ENCODE measurements at regions not wholly inside any gene's neighbourhood (a gene's known extent, or its start where the extent isn't known, plus 50 kb on each side); places are given as distances from the start of the nearest gene placed in this dataset.
A peak's percentile ranks its signal among the peaks of the same experiment; 100 is the strongest.

DNA sequence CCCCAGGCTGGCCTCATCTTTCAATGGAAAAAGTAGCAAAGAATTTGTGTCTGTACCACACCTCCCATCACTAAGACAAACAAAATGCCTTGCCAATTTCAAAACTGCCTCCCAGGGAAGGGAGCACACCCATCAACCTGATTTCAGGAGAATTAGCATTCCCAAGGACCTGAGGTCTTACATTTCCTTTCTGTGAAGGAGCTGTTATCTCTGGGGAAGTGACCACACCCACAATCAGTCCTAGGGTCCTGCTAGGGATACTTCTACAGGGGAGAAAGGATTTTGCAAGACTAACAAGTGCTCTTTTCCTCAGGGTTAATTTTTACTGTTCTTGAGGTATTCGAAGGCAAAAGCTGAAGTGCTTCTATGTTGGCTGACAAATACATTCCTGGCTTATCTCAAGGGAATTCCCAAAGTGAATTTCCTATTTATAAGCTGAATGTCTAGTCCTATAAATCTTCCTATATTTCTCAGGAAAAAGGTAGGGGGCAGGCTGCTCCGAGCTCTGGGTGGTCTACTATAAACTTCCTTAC lies 97.4 kb upstream of the ITGA1 start:
- no peak for DNase-seq

DNA sequence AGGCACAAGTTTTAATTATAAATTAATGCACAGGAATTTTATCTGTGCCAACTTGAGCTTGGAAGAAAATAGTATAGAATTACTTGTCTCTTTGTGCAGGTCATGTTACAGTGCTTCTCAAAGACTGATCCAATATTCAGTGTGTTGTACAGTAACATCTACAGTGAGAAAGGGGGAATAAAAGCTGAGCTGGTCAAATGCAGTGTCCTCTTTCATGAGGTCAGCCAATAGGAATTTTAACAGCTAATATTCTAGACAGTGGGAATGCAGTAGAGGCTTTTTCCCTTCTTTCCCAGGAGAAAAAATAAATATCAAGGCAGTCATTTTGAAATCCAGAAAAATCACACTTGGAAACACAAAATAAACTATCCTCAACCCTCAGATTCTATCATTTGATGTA lies 95.7 kb upstream of the ITGA1 start:
- DNase-seq, result no peak

DNA sequence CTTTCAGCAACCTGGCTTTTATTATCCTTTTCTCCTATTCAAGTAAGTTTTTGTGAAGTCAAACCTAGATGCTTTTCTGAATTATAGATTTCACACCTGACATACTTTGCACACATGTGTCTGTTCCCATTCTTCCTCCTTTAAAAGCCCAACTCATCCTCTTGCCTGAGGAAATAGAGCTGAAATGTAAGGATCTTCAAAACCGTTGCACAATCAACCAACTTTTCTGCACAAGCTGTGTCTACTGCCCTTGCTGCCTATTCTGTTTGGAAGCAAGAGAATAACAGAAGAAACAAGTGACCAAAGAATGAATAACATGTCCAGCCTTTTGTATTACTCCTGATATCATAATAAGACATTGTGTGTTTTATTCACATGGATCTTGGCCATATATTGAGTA lies 95.1 kb upstream of the ITGA1 start:
- DNase-seq, result no peak

DNA sequence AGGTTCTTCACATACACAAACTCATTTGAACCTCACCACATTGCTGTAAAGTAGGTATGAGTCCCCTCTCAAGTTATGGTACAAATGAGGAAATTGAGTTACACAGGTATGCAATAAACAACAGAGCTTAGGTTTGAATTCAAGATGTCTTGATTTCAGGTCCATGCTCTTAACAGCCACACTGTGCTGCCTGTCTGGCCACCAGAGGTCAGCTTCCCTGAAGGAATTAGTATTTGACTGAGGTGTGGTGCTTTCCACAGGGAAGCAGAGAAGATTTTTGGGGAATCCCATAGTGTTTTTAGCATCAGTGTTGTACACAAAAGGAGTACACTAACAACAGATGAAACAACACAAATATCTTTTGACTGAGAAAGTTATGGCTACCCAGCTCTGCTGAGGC lies 94.4 kb upstream of the ITGA1 start:
- DNase-seq, result peak; percentile 7

DNA sequence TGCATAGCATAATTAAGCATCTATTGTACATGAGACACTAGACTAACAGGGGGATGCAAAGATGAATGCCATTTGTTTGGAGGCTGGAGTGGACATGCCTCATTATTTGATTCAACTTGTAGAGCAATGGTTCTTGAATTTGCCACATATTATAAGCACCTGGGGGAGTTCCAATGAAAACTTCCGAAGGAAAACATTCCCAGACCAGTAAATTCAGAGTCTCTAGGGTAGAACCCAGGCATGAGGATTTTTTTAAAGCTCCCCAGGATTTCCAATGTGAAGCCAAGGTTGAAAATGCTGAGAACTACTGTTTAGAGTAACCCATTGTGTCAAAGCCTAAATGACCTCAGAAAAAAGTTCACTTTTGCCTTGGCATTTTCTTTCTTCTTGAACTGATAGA lies 93.9 kb upstream of the ITGA1 start:
- no peak for DNase-seq

DNA sequence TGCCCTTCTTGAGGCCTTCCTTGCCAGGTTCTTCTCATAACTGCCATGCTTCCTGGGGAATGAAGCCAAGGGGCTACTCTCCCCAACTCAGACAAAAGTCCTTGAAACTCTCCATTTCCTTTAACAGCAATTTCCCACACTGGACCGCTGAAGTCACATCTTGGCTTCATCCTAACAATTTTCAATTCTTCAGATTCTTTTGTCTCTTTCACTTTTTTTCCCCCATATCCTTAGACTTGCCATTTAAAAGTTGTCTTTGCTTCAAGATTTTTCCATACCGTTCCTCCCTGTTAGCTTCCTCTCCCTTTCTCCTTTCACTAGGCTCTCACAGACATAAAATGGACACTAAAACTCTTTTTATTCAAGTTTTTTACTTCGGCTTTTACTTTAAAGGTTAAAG lies 93.1 kb upstream of the ITGA1 start:
- no peak for DNase-seq

DNA sequence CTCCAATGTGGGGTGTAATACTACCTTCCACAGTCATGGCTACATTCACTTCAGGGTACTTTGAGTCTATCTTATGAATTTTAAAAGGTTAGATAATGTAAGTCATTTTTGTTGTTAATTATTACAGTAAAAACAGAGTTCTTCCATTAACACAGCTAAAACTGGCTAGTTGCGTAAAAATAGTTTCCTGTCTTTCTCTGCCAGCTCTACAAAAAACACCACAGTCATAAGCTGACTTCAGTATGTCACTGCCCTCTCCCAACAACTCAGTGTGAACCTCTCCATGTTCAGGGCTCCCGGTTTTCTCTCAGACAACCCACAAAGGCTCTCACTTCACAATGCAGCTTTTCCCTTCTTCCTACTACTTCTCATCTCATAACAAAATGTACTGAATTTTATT lies 84.8 kb upstream of the ITGA1 start:
- no peak for DNase-seq

DNA sequence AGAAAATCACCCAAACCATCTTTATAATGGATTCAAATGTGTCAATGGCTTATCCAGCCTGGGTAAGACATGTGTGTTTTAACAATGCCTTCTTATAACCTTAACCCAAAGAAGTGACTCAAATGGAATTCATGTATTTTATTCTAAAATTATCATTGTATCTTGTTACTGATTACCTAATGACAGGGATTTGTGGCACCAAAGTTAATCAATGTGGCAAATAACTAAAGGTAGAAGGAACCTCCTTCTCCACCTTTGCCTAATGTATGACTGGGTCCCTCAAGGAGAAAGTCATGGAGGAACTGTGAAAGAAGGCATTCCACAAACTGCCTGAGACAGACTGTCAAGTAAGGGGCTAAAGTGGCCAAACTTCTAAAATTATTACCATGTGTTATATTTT lies 84.4 kb upstream of the ITGA1 start:
- no peak for DNase-seq

DNA sequence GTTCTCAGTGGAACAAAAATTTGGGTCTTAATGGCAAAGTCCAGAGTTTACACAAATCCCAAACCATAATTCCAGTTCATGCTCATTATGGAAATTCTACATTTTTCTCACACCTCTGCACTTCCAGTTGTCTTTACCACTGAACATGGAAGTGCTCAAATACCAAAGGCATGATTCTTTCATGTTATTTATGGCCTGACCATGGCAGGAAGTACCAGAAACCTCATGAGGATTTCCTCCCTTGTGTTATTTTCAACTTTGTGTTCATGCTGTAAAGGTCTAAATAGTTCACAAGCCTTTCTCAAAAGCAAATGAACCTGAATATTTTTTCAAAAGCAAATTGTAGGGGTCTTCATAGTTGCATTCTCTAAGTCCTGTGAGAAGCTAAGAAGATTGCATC lies 82.0 kb upstream of the ITGA1 start:
- no peak for DNase-seq

DNA sequence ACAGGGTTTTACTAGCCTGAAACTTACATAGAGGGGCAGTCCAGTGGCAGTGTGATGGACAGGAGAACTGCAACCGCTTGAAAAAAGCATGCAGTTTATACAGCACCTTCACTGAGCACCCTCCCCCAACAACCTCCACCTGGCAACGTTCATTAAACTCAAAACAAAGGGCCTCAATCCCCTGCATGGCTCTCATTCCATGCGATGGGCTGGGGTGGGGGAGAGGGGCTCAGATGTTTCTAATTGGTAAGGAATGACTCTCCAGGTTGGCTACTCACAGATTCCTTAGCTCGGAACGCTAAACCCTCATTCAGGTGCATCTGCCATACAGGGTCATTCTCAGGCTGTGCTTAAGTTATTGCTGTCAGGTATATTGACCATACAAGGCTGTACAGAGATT lies 80.9 kb upstream of the ITGA1 start:
- no peak for DNase-seq

DNA sequence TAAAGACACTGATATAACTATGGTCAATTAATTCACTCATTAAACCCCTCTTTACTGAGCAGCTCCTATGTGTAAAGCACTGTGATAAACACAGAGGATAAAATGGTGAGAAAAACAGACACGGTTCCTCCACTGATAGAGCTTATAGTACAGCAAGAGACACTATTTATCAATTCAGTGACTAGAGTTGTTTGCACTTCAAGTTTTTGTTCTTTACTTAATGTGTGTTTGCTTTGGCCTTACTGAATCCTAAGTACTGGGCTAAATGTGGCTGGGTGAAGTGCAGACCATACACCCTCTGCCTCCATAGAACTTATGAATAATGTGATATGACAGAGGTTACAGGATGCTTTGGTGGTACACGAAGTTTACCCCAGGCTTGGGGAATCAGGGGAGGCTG lies 80.1 kb upstream of the ITGA1 start:
- DNase-seq, result no peak

DNA sequence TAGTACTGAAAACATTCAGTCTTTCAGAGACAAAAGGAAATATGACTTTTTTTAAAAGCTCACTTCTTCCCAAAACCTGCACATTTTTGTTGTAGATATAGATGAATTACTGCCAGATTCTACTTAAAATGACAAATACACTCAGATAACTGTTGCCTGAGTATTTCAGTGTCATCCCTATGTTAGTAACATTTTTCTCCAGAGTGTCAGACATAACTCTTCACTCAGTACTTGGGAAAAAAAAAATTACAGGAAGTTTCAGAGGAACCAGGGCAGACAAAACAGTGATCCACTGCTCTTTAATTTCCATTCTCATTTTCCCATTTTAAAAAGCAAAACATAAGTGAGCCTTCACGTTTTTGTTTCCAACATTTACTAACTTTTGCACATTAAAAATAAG lies 79.3 kb upstream of the ITGA1 start:
- DNase-seq, result no peak

DNA sequence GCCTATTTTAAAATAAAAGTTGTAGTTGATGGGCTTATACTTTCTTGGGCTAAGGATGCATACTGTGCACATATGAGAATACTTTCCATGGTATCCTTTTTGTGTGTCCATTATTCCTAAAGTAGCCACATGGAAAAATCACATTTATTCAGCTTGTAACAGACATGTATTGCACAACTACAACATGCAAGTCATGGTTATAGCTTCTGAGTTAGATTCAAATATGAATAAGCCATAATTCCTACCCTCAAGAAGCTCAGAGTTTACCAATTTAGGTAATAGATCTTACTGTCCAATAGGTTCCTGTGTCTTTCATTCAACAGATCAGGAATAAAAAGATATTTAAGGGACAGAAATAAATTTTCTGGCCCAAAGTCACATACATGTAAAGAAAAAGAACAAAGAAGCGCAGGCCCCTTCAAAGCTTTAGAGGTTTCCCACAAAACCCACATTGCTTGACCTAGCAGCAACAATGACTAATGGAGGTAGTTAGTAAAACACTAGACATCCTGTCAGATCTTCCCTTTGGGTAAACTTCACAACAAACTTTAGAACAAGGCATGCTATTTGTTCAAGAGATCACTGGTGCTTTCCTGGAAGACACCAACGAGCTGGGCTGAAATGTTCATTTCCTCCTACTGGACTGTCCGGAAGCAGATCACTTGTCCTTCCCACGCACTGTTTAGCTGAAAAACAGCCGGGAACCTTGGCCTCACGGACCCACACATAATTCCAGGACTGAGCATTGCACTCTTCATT lies 78.4 kb upstream of the ITGA1 start:
- no peak for DNase-seq

DNA sequence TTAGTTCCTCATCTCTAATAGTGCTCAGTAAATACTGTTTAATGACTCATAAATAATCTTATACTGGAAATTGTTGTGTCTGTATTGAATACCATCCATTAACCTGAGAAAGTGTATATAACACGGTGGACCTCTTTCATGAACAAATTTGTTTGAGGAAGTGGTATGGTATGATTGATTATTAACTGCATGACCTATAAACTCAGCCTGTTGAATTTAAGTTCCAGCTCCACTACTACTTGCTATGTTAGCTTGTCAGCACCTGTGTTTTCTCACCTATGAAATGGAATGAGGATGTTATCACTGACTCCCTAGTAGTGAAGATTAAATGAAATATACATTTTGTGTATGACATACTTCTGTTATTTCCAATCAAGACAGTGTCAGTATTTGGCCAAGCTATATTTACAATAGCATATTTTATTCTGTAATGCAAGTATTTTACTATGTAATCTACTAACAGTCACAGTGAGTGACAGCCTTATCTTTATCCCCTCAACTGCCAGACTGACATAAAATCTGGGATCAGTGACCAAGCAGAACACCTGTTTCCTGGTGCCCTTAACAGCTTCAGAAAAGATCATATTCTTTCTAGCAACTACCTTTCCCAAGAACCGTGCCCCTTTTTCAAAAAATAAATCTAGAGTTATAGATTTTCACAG lies 77.3 kb upstream of the ITGA1 start:
- no peak for DNase-seq

DNA sequence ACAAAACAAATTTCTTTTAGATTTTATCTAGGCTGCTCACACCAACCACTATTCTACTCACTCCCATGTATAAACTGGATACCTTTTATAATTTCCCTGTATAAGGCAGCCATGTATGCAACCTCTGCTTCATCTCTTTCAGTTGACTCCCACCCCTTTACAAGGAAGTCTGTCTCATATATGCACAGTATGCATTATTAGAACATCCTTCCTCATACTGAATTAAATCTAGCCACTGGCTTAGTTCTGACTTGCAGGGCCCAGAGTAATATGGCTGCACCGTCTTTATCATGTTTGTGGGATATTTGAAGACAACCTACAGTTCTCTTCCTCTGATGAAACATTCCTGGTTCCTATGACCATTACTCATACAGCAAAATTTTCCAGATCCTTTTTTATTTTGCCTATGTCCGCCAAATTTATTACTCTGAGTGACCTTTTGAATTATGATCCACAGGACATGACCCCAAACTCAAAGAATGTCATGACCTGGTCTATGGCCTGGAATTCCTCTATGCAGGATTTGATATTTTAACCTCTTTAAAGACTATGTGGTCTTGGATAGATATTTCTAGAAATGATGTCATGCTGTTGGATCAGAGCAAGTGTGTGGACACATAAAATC lies 76.6 kb upstream of the ITGA1 start:
- no peak for DNase-seq

DNA sequence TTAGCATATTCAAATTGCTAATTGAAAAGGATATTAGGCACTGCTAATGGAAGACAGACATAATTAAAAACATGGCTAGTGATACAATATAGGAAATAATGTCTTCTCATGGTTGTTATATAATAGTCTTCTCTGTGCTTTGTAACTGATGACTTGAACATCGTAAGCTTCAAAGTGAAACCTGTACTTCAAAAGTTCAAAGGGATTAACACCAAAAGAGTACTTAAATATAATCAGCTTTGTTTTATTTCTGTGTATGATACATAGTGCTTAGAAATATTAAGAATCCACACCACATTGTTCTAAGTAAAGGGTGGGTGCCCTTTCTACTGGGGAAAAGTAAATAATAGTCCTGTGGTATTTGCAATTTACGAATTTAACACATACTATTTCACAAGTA lies 75.4 kb upstream of the ITGA1 start:
- no peak for DNase-seq

DNA sequence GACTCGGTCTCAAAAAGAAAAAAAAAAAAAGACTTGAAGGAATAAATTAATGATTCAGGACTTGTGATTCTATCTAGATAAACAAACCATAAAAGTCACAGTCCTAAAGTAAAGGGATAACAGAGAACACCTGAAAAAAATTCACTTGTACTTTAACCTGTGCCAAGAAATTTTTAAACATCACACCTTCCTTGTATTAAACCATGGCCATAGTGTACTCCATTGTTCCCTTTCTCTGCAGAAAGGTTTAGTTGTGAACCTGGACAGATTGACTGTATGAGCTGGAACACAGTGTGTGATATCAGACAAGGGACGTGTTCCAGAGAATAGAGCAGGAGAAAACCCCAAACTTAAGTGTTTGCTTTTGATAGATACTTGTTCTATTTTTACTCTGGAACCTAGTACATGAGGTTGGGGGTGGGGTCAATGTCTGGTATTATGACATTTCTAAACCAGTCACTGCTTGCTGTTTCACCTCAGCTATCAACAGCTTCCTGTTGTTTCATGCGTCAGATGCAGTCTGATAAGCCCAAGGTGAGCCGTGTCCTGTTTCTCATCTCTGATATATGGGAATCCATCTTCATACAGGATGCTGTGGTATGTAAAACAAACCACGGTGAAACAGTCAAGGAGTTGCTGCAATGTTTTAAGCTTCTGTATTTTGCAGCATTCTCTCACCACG lies 62.5 kb upstream of the ITGA1 start:
- no peak for DNase-seq

DNA sequence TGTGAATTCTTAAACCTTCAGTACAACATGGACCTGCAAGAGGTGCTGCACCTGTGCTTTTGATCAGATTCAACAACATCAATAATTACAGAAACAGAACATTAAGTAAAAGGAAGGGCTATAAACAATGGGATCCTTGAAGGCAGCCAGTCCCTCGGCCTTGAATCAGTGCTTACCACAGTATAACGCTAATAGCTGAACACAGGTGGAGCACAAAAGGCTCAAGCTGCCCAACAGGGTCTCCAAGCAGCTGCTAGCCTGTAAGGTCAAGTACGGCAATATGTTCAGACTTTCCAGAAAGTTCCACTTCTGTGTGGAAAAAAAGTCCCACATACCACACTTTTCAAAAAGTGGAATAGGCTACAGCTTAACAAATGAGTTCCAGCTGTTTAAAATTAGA lies 61.9 kb upstream of the ITGA1 start:
- DNase-seq, result no peak

DNA sequence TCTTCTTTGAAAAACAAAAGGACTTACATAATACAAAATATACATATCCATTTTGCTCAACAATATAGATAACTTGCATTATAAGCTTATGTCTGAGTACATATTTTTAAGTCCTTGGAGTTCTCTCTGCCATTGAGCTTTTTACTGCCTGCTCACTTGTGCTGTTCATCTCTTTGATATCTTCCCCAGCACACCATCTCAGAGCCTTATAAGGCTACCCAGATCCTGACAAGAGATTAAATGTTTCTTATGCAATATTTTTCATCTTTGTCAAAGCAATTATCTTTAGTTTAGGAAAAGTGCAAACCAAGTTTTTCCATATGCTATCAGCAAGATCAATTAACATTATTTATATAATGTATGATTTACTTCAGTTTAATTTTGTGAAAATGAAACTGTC lies 60.7 kb upstream of the ITGA1 start:
- no peak for DNase-seq

DNA sequence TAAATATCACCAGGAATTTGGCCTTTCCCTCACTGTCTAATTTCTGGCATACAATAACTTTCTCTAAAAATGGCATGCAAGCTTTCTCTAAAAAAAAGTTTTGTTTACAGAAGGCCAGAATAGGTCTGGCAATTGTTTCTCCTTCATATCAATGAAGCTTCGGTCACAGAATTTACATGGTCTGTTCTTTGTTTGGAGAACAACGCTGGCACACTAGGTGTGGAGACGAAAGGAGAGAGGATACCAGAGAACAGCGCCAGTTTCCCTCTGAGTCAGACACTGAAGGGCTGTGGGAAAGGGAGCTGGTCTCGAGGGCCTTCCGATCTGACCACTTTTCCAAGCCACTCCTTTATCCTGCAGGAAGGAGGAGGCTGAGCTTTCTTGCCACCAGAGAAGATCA lies 60.1 kb upstream of the ITGA1 start:
- no peak for DNase-seq

DNA sequence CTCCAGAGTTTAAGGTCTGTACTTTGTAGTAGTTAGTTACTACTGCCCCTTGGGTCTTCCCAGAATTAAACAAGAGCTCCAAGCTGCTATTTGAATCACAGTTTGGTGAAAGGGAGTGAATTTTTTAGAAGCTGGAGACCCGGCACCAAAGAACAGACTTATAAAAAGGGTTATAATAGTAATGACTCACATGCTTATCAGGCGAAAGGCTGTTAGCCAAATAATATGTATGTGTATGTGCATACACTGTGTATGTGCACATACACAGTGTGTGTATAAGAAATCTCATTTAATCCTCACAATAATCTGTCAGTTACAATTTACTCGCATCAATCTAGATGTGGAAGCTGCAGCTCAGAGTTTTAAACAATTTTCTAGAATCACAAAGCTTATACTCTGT lies 59.5 kb upstream of the ITGA1 start:
- no peak for DNase-seq

DNA sequence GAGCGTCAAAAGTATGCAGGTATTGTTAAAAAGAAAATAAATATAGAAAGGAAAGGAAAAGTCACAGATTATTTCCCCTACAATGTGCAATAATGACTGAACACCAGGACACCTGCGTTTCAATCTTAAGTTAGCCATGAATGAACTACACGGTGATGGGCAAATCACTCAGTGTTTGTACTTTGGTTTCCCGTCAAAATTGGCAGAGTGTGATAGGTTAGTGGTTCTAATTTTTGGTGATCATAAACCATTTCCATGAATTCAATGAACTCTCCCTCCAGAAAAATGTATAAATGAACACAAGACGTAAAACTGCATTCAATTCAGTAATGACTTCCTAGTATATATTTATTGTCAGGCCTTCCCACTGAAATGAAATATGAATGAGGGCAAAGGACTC lies 59.0 kb upstream of the ITGA1 start:
- DNase-seq, result no peak

DNA sequence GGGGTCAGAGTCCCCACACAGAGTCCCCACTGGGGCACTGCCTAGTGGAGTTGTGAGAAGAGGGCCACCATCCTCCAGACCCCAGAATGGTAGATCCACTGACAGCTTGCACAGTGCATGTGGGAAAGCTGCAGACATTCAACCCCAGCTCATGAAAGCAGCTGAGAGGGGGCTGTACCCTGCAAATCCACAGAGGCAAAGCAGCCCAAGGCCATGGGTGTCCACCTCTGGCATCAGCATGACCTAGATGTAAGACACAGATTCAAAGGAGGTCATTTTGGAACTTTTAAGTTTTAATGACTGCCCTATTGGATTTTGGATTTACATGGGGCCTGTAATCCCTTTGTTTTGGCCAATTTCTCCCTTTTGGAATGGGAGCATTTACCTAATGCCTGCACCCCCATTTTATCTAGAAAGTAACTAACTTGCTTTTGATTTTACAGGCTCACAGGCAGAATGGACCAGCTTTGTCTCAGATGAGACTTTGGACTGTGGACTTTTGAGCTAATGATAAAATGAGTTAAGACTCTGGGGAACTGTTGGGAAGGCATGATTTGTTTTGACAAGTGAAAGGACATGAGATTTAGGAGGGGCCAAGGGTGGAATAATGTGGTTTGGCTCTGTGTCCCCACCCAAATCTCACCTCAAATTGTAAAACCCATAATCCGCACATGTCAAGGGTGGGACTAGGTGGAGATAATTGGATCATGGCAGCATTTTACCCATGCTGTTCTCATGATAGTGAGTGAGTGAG lies 56.3 kb upstream of the ITGA1 start:
- DNase-seq, result no peak
